HG03060 (cell line): ENCODE measurements at regions not wholly inside any gene's neighbourhood (a gene's known extent, or its start where the extent isn't known, plus 50 kb on each side); places are given as distances from the start of the nearest gene placed in this dataset.
"Not testable (repeated sequence)": the region's sequence is repeated elsewhere in the genome, so short reads cannot be mapped to it uniquely, and the experiment has no call there.

Experiments
- ATAC-seq: cut with Tn5 transposase; IDR thresholded peaks from one replicate; pipeline ENCODE4 v1.9.1; 2021; ENCODE audit warnings: low read depth, moderate number of reproducible peaks; ENCODE audit not compliant: unreplicated experiment

DNA sequence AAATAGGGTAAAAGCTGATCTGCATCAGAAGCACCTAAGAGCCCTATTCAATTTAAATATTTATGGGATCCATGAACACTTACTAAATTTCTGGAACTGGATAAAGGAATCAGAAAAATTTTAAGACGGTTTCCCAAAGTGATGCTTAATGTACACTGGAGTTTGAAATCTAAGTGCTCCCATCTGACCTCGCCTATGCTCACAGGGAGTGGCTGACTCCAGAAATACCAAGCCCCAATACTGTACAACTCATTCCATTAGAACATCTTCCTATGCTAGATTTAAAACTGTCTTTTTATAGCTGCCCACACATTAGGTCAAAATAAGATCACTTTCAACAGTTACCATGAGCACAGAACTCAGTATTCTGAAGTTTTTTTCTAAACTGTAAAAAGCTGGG, 1214.6 kb downstream of the CDH11 start:
- no peak for ATAC-seq

DNA sequence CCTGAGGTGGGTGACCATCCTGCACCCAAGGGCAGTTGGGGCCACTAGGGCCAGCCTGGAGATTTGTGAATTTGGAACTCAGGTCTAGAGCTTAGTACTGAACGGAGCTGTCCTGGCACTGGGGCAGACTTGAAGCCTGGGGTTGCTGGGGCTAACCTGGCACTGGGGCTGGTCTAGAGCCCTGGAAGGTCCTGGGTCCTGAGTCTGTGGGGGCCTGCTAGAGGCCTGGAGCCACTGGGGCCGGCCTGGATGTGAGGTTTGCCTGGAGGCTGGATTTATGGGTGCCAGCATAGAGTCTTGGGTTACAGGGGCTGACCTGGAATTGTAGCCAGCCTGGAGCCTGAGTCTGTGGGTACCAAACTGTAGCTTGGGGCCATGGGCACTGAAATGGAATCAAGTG, 1216.9 kb downstream of the CDH11 start:
- ATAC-seq: no peak

DNA sequence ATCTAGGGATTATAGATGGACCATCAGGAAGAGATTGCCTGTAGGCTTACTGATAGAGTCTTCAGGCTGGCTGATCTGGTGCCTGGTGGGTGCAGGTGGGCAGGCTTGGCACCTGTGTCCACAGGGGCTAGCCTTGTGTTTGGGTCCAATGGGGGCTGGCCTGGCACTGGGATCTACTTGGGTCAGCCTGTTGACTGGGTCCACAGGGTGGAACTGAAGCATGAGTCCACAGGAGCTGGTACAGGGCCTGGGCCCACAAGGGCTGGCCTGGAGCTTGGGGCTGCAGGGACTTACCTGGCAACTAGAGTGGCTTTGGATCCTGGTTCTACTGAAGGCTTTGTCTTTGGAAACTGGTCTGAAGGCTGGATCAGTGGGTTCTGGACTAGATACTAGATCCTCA, 1217.7 kb downstream of the CDH11 start:
- no peak for ATAC-seq

DNA sequence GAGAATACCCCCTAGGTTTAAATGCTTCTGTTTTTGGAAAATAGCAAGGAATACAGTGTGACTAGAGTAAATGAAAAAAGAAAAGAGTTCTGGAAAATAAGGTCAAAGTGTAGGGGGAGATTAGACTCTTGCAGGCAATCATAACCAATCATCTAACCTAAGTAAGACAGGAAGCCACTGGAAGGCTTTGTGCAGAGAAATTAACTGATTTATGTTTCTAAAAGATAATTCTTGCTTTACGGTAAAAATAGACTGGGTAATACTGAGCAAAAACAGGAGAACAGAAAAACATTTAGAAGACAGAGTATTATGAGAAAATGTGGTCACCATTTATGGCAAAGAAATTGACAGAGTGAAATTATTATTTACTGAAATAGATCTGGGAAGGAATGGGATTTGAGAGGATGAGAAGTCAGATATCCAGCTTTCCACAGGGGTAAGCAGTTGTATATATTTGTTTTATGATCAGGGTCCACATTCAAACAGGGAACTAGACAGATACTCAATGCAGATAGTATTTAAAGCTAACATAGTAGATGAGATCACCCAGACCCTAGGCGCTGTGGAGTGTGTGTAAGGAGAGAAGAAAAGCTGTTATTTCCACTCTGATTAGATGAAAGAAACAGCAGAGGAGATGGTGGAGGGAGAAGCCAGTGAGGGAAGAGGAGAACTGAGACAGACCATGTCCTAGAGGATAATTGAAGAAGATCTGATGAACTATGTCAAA, 1225.3 kb downstream of the CDH11 start:
- no peak for ATAC-seq

DNA sequence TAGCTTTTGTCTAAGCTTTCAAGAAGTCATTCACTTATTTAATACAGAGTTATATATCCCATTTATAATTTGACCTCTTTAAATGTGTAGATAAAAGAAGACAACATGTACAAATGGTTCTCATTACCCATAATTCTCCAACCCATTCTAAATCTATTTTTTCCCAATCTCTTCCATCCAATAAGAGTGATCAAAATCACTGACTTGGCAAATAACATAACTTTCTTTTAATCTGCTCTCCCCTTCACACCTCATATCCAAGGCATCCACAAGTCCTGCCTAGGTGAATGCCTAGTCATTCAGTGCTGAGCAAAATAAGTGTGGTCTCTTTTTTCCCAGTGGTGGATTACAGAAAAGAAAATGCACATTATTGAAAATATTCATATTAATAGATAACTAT, 1231.1 kb downstream of the CDH11 start:
- no peak for ATAC-seq

DNA sequence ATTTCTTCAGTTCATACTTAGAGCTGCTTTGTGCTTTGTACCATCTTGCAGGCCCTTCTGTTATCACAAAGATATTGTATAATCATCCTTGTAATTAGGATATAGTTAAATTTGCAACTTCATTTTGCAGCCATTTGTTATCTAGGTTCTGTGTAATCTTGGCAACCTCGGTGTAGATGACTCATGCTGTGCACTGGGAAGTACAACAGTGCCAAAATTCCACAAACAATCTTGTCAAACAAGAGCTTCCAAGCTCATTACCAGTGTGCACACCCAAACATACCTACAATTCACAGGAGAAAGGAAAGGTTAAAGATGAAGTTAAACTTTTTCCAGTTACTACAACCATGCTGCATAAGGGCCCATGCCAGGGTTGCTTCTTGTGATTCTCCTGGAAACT, 1231.8 kb downstream of the CDH11 start:
- ATAC-seq: no peak

DNA sequence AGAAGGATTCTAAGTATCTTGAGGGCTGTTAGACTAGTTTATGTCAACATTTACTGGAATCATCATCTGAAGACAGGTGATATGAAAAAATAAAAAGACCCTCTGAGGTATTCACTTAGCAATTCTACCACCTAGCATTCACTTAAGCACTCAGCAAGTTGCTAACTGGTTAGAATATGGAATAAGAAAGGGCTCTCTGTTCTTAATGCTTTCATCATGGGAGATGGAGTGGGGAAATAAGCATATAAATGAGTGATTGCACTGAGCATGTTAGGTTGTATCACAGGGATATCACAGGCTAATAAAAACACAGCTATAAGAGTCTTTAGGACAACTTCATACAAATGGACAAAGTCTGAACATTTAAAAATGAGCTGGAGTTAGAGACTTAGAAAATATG, 1238.8 kb downstream of the CDH11 start:
- ATAC-seq: no peak

DNA sequence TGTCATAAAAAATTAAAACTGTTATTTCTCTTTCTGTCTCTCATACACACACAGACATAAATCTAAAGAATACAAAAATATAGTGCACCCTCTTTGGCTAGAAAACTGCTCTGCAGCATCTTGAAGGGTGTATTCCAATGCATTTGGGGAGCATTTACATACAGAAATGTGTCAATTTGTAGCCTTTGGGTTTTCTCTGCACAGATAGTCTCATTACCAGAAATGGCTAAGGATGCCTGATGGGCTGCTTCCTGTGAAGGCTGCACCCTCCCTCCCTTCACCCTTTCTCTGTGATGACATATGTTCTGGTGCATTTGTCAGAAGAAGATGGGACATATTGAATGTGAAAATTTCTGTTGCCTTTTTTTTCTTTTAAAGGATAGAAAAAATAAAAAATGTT, 1239.3 kb downstream of the CDH11 start:
- no peak for ATAC-seq

DNA sequence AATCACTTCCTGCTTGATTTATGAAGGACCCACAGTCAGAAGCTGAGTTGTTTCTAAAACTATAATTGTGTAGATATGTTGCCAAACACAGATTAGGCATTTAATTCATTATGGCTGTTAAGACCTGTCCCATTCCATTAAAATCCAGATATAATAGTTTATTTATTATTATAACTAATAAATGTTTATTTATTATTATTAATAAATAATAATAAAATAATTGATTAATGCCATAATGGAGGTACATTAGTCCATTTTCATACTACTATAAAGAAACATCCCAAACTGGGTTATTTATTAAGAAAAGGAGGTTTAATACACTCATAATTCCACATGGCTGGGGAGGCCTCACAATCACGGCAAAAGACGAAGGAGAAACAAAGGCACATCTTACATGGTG, 1240.9 kb downstream of the CDH11 start:
- ATAC-seq: no peak

DNA sequence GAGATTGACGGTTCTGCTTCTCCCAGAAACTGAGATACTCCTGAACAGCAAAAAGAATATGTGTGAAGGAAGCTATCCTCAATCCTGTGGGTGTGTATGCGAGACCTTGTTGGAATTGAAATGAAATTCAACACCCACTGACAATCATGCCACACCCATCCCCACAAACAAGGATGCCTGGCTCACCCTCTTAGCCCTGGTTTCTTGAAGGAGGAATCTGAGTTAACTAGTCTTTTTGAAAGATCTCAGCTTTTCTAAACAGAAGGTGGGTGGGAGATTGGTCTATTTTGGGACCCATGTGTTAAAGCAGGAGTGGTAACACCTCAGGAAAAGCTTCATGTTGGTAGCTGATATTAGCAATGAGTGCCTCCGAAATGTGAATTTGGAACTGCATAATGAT, 1244.5 kb downstream of the CDH11 start:
- no peak for ATAC-seq

DNA sequence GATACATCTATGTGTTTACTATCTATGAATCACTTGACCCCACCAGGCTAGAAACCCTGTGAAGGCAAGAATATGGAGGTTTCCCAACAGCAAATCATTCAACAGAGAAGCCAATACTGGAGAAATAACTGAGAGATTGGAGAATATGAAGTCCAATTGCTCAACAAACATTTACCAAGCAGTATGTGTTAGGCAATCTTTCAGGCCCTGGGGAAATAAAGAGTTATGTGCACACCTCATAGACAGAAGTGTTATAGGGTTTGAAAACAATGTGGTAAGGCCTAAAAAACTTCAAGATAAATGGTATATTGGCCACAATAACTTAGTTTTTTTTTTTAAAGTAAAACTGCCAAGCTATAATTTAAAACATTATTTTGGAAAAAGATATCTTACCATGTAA, 1245.8 kb downstream of the CDH11 start:
- no peak for ATAC-seq

DNA sequence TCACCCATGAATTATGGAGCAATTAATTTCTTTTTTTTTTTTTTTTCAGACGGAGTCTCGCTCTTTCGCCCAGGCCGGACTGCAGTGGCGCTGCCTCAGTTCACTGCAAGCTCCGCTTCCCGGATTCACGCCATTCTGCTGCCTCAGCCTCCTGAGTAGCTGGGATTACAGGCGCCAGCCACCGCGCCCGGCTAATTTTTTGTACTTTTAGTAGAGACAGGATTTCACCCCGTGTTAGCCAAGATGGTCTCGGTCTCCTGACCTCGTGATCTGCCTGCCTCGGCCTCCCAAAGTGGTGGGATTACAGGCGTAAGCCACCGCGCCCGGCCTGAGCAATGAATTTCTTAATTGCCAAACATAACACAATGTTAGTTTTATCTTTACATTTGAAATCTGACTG, 1261.2 kb downstream of the CDH11 start:
- not testable (repeated sequence) for ATAC-seq

DNA sequence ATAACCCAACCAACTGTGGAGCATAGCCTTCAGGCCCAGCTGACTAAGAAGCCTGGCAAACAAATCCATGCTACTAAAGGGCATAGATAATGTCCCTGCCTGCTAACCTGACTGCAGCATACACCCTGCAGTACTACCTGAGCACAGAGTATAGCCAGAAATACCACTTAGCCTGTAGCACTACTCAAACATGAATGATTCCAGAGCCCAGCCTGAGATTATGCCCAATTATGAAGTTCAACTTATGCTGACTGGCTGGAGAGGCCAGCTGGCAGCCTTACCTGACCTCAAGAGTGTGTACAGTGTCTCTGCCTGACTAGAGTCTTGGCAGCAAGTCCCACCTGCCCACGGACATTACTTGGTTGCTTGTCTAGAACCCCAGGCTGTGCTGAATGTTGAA, 1265.3 kb downstream of the CDH11 start:
- ATAC-seq: no peak

DNA sequence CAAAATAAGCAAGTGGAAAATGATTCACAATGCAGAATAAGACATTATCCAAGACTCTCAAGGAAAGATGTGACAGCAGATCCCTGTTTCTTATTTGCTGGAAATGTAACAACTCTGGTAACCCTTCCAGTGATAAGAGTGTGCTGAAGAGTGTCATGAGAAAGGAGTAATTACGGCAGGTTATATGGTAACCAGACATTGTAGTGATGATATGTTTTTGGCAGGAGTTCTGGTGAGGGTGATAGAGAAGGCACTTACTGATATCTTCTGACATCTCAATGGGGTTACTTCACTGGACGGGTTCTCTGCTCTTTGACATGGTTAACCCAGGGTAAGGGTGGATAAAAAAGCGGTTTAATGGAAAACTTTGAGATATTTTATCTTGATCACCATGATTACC, 1270.9 kb downstream of the CDH11 start:
- no peak for ATAC-seq

DNA sequence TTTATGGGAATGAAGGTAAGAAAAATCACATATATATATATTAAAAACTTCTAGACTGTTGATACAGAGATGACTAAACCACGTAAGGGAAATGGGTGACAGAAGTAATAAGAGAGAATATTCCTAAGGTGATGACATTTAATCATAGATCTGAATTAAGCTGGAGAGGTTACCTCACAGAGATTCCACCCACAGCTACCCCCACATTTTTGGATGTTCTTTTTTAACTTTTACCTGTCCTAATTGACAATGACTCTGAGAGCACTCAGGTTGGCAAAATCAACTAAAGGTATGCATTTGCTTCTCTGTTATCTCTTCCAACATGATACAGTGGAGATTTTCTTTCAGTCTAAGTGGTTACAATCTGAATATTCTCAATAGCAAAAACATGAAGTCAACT, 1280.6 kb downstream of the CDH11 start:
- ATAC-seq: no peak

DNA sequence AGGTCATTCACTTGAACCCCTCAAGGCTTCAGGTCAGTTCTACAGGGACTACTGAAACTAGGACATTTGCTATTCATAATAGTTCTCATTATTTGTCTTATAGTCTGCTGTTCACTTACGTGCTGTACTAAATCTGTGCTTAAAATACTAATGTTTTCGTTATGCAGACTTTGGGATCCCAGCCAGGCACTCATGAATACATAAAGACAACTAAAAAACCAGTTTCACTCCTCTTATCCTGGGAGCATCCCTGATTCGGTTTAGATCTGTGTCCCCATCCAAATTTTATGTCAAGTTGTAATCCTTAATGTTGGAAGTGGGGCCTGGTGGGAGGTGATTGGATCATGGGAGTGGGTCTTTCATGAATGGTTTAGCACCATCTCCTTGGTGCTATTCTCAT, 1291.8 kb downstream of the CDH11 start:
- no peak for ATAC-seq

DNA sequence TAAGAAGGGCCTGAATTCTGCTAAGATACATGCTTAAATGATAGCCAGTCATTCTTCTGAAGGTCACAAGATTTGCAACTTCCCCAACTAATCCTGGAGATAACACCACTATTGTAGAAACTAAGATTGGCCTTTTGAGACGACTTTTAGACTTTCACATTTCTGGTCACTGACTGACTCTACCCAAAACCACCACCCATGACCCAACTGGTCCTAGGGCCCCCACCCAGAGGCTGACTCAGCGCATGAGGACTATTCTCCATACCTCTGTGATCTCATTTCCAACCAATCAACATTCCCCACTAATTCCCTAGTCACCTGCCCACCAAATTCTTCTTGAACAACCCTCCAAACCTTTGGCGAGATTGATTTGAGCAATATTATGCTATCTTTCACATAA, 1299.0 kb downstream of the CDH11 start:
- no peak for ATAC-seq

DNA sequence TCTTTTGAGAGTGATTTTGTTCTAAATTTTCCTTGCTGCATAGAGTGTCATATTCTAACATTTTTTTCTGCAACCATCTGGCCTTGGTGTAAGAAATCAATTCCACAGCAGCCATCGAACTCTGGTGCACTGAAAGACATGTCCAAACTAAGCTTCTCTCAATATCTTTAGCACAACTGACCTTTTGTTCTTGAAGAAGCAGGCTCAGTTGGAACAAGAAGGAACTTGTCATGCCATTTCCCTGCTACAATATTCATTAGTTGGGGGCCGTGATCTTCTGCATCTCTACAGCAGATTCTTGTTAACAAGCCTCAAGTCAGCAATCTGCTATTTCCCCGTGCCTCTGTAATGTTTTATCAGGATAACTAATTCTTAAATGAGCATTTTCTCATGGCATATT, 1305.6 kb downstream of the CDH11 start:
- ATAC-seq: no peak

DNA sequence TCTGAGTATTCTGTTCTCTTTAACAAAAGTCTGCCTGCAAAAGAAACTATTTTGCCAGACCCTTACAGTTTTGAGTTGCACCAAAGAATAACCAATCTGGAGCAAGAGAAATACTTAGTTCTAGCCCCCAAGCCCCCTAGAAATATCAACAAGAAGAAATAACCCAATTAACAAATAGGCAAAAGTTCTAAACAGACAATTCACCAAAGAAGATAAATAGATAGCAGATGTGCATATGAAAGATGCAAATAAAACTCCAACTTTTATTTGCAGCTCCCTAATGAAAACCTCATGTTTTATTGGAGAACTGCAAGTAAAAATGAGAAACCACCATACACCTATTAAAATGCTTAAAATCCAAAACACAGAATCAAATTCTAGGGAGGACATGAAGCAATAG, 1308.0 kb downstream of the CDH11 start:
- ATAC-seq: no peak

DNA sequence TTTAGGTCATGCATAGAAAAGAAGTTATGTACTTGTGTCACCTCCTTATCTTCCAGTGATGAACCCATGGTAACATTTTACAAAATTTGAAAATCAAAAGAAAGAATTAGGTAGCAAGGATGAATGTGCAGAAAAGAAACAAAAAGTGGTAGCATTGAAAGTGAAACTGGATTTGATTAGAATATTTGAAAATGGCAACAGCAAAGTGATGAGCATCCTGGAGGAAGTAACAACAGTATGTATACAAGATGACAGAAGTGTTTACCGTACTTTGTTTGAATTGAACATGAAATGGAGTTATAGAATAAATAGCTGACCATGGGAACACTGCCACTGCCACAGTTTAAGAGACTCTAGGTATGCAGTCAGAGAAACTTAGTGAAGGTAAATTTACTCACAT, 1313.1 kb downstream of the CDH11 start:
- ATAC-seq: no peak

DNA sequence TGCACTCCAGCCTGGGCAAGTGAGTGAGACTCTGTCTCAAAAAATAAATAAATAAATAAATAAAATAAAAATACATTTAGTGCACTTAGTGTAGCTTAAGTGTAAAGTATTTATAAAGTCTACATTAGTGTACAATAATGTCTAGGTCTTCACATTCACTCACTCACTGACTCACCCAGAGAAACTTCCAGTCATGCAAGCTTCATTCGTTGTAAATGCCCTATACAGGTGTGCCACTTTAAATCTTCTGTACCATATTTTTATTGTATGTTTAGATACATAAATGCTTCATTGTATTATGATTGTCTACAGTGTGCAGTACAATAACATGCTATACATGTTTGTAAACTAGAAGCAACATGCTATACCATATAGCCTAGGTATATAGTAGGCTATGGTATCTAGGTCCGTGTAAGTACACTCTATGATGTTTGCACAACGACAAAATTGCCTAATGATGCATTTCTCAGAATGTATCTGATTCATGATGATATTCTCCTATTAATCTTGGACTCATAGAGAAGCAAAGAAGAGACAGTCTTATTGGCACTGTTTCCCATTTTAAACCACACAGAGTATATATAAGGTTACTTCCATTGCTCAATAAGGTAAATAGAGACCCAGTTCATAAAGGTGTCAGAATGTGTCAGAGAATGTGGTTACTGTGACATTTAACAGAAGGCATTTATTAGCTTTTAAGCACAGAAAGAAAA, 1314.9 kb downstream of the CDH11 start:
- no peak for ATAC-seq

DNA sequence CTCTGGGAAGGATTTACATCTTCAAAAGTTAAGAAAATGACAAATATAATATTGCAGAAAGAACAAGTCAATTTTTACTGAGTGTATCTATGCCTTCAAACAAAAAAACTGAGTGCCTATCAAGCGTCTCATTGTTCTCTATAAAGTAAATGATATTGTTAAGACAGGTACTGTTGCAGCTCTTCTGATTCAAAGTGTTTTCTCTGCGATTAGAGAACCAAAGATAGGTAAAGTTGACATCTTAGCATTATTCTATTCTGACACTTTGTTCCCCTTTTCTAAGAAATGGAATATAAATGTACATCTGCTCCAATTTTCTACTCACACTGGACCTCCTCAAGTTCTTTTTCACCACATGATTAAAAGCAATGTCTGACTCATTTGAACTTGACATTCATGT, 1317.7 kb downstream of the CDH11 start:
- no peak for ATAC-seq
